ENCODE measurements at regions not wholly inside any gene's neighbourhood (a gene's known extent, or its start where the extent isn't known, plus 50 kb on each side); places are given as distances from the start of the nearest gene placed in this dataset.

DNA sequence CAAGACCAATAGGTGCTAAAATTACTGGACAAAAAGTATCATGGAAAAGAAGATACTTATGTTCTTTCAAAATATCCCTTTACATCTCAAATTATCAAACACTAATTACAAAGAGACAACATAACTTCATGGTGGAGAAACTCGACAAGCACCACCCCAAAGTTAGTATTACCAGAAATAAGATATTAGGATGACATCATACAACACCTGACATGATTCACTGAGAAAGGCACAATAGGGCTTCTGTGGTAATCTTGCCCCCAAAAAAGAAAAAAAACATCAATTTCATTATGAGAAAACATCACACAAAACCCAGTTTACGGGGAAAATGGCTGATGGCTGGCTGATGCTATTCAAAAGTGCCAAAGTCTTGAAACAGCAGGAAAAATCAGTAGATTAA is 1781.7 kb upstream of the PCDH10 start:
- no peak for TF ChIP-seq POLR2A (IDR thresholded peaks at IDR 0.05)
- TF ChIP-seq POLR2AphosphoS5 (IDR thresholded peaks at IDR 0.05): no peak

All from gastroesophageal sphincter (tissue), 2 donors.